GM21423 (cell line): ENCODE measurements at regions not wholly inside any gene's neighbourhood (a gene's known extent, or its start where the extent isn't known, plus 50 kb on each side); places are given as distances from the start of the nearest gene placed in this dataset.

Experiments used
- ATAC-seq: cut with Tn5 transposase; IDR thresholded peaks from one replicate; pipeline ENCODE4 v1.9.1; 2021; ENCODE audit warnings: mild to moderate bottlenecking, moderate library complexity; ENCODE audit not compliant: unreplicated experiment

DNA sequence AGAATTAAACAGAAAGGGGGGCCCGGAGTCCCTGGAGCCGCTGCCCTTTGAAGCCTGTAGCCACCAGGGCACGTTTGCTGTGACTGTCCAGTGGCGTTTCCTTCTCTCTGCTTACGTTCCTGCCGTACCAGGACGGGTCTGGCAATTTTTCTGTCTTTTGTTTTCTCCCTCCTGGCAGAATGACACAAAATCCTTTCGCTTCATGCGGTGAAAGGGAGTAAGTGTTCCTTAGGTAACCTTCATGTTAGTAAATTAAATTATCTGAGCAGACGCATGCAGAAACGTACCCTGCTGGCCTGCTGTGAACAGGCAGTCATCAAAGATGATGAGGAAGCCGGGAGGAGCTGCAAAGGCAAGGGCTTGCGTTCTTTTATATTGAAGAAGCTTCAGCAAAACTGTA, 299.3 kb upstream of the ARGLU1 start:
- ATAC-seq = no peak

DNA sequence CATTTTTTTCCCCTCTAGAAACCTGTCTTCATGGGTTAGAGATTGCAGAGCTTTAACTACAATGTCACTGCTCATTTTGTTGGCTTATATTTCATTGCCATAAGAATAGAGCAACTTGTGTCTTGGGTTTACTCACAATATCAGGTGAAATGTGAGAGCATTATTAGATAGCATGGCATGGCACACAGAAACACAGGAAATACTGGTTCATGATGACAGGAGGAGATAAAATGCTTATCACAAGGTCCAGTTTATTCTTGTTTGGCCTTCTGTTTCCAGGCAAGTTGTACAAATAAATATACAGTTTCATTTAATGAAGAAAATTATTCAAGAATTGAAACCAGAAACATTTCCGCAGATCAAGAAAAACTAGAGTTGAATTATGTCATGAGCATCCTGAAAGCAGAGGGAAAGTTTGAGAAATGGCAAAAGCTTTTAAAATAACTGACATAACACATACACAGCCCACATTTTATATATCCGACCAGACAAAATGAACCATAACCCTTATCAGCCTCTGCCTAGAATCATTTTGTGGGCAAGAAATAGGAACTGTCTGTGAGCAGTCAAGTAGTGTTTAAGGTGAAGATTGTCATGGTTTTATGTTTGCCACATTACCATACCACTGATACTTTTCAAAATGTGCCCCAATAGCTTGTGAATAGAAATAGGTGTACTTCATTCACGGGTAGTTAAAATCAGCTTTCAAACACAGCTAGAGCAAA, 297.9 kb upstream of the ARGLU1 start:
- ATAC-seq = no peak

DNA sequence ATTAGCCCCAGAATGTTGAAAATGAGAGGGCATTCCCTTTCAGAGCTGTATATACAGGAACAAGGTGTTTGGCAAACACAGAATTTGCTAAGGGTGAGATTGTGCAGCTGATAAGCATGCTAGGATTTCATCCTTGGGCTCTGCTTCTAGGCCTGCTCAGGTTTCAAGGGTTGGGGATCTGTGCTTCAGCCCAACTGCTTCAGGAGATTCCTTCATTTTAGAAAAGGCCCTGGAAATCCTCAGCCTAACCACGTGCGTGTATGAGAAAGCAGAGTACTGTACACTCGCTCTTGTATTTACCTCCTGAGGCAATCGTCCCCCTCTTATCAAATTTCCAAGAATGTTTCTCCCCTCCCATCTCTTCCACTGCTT, 291.6 kb upstream of the ARGLU1 start:
- ATAC-seq = no peak

DNA sequence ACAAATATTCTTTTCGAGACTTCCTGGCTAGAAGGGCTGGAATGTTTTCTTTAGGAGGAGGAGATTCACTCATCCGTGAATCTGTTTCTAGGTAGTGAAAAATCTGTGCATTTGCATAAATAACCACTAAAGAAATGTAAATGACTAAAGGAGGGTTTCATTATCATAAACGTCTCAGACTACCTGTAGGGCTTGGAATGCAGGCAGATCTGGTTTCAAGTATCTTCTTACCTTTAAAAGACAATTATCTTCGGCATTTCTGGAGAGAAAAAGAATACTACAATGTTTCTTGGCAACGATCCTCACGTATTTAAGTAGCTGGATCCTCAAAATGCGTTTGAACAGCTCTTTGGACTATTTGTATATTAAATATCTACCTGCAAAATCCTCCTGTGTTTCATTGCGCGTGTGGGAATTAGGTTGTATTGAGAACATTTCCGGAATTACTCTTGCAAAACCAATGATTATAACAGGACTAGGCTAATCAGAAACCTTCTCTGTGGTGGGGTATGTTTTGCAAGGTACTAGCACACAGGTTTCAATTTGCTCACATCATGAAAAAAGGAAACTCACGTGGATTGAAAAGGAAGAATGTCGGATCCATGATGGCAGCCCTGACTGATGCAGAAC, 291.1 kb upstream of the ARGLU1 start:
- ATAC-seq = no peak

DNA sequence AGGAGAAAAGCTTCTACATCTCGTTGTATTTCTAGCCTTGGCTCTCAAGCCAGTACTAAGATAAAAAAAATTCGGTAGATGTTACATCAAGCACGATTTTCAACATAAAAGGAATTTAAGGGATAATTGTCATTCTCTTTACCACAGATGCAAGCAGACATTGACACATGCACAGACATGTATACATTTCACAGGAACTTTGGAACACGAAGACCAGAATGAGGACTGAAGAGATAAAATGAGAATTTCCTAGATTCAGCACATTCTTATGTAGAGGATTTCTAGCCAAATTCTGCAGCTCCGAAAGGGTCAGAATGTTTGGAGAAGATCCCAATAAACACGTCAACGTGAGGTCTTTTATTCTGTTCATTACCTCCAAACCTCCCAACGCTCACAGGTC, 284.5 kb upstream of the ARGLU1 start:
- no peak for ATAC-seq

DNA sequence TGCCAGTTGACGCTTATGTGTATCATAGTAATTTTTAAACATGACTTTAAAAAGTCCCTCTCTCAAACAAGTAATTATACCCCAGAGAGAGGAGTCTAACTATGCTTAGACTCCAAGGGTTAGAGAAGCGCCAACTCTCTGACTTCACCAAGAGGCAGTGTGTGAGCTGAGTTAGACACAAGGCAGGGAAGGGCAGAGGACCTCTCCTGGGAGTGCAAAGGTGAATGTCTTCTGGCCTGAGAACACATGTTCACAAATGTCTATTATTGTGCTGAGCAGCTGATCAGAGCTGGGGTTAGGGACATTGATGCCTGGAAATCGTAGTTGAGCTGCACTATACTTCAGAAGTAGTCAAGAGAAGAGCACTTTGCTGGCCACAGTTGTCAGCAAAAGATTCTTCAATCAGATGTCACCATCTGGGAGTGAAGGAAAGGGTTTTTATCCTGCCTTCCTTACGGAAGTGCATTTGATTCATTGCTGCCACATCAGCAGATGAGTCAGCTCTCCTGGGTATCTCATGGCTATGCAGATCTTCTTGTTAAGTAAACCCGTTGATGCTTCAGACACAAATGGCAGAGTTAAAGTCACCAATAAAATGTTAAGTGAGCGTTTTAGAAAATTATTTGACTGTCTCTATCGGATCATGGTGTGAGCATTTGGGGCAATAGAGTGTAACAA, 283.2 kb upstream of the ARGLU1 start:
- ATAC-seq = no peak

DNA sequence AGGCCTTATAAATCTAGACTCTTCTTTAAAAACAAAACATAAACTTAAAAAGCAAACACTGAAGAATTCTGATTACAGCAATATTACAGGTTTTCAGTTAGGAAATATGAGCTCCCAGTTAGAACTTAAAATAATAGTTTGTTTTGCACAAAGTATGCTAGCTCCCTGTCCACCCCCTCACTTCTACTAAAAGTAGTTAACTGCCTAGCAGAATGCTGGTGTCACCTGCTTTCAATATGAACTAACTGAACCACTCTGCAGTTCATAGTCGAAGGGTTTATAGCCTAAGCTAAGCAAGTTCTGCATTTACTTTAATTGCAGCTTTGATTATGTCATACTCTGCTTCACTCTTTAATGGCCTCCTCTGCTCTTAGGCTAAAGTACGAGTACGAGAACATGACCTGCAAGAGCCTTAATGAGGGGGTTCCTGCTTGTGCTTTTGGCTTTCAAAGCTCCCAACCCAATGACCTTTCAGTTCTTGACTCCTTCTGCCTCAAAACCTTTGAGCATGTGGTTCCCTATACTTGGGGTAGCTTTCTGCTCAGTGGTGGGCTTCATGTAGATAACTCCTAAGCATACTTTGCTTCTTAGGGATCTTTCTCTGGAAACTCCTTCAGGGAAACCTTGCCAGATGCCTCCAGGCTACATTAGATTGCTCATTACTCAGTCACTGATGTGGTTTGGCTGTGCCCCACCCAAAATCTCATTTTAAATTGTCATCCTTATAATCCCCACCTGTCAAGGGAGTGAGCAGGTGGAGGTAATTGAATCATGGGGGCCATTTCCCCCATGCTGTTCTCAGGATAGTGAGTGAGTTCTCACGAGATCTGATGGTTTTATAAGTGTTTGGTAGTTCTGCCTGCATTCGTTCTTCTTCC, 278.9 kb upstream of the ARGLU1 start:
- no peak for ATAC-seq

DNA sequence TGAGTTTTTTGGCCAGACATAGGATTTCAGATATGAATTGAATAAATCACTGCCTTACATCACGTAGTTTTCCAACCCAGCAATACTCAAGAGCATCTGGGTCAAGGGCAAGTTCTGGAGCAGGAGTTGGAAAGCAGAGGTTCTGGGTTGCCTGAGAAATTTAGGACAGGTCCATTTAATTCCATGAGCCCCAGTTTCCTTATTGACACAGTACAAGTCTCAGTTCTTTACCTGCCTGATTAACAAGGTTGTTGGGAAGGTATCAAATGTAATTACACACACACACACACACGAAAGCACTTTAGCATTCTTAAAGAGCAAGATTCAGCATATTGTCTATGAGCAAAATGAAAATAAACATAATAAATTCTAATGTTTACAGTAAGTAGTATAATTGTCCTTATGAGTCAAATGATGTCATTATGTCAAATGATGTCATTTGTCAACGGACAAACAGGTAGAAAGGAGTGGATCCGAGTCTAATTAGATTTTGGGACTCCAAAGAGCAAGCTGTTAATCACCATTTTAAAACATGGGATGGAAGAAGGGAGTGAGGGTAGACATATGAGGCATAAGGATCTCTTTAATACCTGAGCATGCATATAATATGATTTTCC, 268.4 kb upstream of the ARGLU1 start:
- ATAC-seq = no peak

DNA sequence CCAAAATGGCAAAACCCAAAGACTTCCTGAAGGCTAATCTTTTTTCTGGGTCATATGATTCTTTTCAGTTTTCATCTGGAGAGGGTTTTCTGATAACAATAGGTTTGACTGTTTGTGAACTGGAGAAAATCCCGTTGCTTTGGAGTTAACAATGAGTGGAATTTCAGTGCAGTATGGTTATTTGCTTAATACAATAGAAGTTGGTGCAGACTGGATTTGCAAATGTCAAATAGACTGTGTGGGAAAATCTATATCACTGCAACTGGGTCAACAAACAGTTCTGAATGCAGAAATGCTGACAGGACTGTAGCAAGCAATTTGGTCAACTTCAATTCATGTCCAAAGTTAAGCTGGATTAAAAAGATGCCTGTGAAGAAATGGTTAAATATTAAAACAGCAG, 267.5 kb upstream of the ARGLU1 start:
- ATAC-seq = no peak

DNA sequence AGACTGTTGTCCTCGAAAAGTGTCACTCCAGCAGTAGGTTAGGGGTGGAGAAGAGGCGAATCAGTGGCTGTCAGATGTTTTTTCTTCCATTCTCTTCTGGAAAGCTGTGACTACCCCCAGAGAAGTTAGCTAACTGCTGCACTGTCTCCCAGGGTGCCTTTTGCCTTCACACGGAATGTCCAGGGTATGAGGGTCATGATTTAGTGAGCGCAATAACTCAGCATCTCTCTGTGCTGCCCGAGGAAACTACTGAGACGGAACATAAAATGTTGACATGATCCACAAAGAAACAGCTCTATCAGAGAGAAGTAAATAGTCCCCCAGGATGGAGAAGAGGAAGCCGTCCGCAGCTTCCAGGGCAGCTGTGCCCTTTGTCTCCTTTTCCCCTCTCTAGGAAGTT, 254.0 kb upstream of the ARGLU1 start:
- ATAC-seq = no peak

DNA sequence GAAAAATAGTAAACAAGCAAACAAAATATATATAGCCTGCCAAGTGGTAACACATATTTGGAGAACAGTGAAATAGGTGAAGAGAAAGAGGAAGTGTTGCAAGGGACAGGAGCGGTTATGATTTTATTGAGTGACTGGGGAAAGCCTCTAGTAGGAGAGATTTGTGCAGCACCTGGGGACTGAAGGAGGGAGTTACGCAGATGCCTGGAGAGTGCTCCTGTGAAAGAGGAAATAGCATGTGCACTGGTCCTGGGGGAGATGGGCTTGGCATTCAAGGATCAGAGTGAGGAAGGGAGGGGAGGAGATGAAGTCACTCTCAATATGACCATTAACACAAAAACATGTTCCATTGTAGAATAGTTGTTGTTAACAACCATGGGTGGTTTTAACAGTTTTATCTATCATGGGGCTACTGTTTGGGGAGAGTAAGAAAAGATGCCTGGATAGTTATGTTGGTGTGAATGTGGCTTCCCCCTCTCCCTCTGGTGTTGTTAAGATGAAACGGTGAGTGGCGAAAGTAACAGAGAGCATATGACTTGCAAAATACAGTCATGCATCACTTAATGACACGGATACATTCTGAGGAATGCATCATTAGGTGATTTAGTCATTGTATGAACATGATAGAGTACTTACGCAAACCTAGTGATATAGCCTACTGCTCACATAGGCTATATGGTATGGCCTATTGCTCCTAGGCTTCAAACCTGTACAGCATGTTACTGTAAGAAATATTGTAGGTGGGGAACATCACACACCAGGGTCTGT, 251.7 kb upstream of the ARGLU1 start:
- ATAC-seq = no peak

DNA sequence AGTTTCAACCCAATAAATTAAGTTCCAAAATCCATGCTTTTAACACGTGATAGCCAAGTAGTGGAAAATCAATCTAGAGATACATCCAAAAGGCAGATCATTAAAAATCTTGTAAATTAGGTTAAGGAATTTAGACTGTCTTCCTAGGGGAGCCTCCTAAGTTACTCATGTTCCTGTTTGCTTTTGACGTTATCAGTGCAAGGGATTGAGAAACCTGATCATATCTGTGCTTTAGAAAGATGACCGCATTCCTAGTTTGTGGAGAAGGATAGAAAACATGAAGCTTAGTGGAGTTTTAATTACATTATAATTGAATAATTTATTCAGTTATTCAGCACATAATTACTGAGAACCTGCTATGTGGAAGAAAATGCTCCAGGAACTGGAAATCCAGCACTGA, 251.0 kb upstream of the ARGLU1 start:
- no peak for ATAC-seq

DNA sequence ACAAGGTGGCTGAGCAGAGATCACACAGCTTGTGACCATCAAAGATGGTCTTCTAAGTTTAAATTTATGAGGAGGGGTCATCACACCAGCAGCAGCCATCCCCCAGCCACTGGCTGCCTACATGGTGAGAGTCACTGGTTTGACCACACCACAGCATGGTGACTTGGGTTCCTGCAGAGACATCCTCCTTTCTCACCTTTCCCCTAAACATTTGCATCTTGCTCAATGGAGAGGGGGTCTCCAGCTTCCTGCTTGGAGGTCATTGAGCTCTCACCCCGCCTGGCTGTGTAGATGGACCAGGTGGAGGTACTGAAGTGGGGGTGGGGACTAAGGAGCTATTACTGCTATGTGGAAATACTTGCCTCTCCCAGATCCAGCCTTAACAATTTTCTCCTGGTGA, 247.6 kb upstream of the ARGLU1 start:
- ATAC-seq = no peak

DNA sequence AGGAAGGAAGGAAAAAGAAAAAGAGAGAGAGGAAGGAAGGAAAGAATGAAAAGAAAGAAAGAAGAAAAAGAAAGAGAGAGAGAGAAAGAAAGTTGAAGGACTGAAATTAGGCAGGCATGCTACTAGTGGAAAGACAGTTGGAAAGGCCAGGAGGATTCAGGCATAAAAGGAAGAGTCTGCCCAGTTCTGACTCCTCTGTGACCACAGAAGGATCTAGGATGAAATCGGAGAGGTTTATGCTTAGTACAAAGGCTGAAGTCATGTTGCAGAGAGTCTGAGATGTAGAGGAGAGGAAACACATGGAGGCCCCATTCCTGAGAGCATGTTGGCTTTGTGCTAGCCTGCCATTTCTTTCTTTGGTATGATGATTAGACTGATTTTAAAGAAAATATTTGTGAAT, 246.5 kb upstream of the ARGLU1 start:
- ATAC-seq = no peak

DNA sequence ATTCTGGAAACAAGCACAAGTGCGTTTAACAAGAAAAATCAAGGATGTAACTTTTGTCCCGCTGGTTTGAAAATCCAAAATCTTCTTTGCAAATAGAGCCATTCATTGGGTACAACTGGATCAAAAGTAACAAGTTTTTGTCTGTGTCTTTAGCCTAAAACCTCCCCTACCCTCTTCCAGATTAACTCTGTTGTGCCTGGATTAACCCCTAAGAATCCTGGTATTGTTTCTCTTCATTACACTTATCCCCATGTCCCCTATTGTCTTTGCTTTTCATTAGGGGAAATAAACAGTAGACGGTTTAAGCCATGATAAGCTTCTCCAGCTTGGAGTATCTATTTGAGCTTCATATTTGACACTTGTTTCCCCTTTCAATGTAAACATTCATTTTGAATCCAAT, 242.1 kb upstream of the ARGLU1 start:
- no peak for ATAC-seq

DNA sequence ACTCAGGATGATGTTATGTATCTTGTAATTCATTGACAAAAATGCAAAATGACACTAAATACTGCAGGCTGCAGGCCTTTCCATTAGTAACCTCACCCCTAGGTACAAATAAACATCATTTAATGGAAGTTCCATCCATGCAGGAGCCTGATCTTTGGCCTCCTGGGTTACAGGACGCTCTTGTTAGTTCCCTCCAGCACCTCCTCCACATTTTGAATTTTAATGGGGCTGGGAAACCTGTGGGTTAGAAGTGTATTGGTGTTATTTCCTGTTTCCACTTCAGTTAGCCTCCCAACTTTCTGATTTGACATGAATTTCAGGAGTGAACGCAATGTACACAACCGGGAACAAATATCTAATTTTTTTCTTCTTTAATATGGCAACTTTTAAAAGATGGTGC, 237.1 kb upstream of the ARGLU1 start:
- no peak for ATAC-seq

DNA sequence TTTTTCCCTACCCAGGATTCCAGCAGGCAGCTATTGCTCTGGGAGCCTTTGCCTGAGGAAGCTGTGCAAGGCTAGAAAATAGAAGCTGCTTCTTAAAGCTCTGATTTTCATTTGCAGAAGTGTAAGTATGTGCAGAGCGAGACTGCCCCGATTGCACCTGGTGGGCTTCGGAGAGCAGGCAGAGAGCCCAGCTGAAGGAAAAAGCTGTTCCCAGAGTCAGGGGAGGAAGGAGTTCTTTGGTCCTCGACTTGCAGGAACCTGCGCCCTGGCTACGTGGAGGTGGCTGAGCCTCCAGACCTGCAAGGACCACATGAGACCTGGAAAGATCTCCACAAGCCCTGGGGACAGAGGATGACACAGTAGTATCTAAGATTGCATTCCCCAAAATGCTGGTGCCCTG, 235.0 kb upstream of the ARGLU1 start:
- ATAC-seq = no peak

DNA sequence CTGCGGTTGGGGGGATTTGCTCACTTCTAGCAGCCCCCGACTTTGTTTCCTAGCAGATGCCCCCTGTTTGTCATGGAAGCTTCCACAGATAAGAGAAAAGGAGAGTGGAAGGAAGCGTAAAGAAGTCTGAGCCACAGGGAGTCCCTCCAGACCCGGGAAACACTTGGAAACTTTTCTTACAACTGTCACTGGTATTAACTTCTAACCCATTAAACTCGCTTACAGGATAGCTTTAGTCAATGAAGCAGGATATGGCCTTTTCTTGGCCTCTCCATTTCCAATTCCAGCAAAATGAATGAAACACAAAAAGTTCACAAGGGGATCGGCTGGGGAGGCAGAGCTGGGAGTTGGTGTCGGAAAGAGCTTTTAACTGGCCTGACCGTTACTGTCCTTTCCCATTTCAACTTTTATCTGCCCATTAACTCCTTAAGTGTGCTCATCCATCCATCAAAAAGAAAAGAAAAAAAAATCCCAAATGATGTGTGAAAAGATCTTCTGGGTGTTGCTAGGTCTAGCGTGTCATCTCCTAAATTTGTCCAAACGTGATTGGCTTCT, 231.9 kb upstream of the ARGLU1 start:
- no peak for ATAC-seq

DNA sequence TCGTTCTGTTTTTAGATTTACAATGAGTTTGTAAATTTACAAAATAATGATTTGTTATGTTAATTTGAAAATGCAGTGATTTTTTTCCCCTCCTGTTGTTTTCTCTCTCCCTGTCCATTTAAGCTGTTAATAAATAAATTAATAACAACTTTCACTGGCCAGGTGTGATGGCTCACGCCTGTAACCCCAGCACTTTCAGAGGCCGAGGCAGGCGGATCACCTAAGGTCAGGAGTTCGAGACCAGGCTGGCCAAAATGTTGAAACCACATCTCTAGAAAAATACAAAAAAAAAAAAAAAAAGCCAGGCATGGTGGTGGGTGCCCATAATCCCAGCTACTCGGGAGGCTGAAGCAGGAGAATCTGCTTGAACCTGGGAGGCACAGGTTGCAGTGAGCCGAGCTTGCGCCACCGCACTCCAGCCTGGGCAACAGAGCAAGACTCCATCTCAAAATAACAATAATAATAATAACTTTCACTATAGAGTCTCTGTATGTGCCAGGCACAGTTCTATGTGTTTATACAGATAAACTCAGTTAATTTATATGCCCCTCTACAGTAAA, 229.2 kb upstream of the ARGLU1 start:
- ATAC-seq = no peak
